ENCODE measurements at regions not wholly inside any gene's neighbourhood (a gene's known extent, or its start where the extent isn't known, plus 50 kb on each side); places are given as distances from the start of the nearest gene placed in this dataset.

- intact Hi-C loops (cut with micrococcal nuclease): no loop called here
- H3K4me3 Mint-ChIP-seq: no peak overlapping the region
- H3K27ac ChIP-seq (ENCODE audit: low read depth, low read length): no peak overlapping the region
- no peak overlapping the region for H3K27ac Mint-ChIP-seq
- CTCF ChIA-PET (ENCODE audit: partially characterized antibody): interaction anchor here (1.3 kb wide), 1 partner anchor 9 kb away, joined by 3 read pairs; no protein-coding TSS in a partner anchor
- H3K9me3 Mint-ChIP-seq: no peaks in the 10 kb centered on the region
- H3K4me1 ChIP-seq (ENCODE audit: insufficient read depth, low read length): no peaks in the 10 kb centered on the region
- no peak overlapping the region for H3K4me3 ChIP-seq (ENCODE audit: low read length in 2 of 2)
- H3K9me3 ChIP-seq (ENCODE audit: control insufficient read depth in 1 of 2, low read length in 2 of 2): no peaks in the 10 kb centered on the region
- H3K27me3 ChIP-seq (ENCODE audit: insufficient read depth, low read length): no peaks in the 10 kb centered on the region
- no peak for DNase-seq
- H3K27me3 Mint-ChIP-seq: no peaks in the 10 kb centered on the region
- no peaks in the 10 kb centered on the region for H3K36me3 ChIP-seq (ENCODE audit: insufficient read depth, low read length)
- no peaks in the 10 kb centered on the region for H3K4me1 Mint-ChIP-seq
- H3K36me3 Mint-ChIP-seq: no peaks in the 10 kb centered on the region
- POLR2A ChIA-PET (ENCODE audit: partially characterized antibody): no interaction called here
Observed at GRCh38 chr11:76607431-76607830, 63.1 kb downstream of the LRRC32 start.

DNA sequence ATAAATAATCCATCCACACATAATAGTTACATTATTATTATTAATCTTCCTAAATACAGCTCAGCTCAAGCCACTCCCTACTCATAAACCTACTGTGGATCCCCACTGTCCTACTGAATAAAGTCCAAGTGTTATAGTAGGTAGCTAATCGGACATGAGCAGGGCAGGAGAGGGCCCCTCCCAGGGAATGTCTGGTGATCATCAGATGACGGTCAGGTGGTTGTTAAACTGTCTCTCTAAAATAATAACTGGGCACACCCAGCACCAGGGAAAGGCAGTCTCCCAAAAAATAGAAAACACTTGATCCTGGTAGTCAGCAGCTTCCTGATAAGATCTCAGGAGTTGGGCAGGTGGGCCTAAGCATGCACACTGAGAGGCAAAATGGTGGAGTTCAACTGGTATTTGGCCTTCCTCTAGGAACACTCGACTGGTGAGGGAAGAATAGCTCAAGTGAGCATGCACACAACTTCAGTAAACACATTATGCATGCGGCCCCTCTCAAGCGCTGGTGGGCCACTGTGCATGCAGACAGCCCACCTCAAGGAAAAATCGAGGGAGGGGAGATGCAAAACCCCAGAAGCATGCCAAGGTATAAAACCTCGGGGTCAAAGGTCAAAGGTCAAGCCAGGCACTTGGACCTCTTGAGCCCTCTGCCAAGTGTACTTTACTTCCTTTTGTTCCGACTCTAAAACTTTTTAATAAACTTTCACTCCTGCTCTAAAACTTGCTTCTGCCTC lies 65.0 kb downstream of the LRRC32 start:
- H3K4me1 Mint-ChIP-seq: no peaks in the 10 kb centered on the region
- H3K9me3 Mint-ChIP-seq: no peaks in the 10 kb centered on the region
- CTCF ChIA-PET (ENCODE audit: partially characterized antibody): no interaction called here
- Histone ChIP-seq H3K4me3 (ENCODE audit: low read length in 2 of 2) (no peak overlapping the region), H3K4me1 (ENCODE audit: insufficient read depth, low read length) (no peaks in the 10 kb centered on the region), H3K27ac (ENCODE audit: low read depth, low read length) (no peak overlapping the region), H3K27me3 (ENCODE audit: insufficient read depth, low read length) (no peaks in the 10 kb centered on the region), H3K9me3 (ENCODE audit: control insufficient read depth in 1 of 2, low read length in 2 of 2) (no peaks in the 10 kb centered on the region), H3K36me3 (ENCODE audit: insufficient read depth, low read length) (no peaks in the 10 kb centered on the region)
- no peaks in the 10 kb centered on the region for H3K36me3 Mint-ChIP-seq
- no peak overlapping the region for H3K27ac Mint-ChIP-seq
- POLR2A ChIA-PET (ENCODE audit: partially characterized antibody): no interaction called here
- H3K4me3 Mint-ChIP-seq: no peak overlapping the region
- DNase-seq: no peak
- intact Hi-C loops (cut with micrococcal nuclease): no loop called here
- no peaks in the 10 kb centered on the region for H3K27me3 Mint-ChIP-seq

DNA sequence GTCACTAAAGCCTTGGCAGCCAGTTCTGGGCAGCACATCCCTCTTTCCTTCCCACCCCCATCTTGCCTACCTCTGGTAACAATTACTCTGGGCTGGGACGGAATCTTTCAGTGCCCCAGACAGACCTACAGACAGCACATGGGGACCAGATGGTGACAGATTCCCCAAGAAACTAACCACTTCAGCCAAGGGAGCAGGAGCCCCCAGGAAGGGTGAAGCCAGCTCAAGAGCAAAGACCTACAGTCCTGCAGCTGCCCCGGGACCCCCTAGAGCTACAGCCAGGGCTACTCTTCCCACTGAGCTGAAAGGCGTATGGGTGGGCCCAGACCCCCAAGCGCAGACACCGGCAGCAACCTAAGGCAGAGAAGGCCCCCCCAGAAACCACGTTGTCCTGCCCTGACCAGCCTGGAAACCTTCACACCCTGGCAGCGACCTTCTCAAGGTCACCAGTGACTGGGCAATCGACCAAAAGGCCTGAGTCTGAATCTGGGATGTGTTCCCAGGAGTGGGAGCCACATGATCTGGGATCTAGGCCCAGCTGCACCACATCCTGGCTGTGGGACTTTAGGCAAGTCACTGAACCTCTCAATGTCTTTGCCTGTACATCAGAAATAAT lies 65.8 kb downstream of the LRRC32 start:
- H3K27me3 Mint-ChIP-seq: no peaks in the 10 kb centered on the region
- ChIA-PET POLR2A (ENCODE audit: partially characterized antibody) (no interaction called here), CTCF (ENCODE audit: partially characterized antibody) (interaction anchor here (0.6 kb wide), 1 partner anchor 231 kb away, joined by 3 read pairs; no protein-coding TSS in a partner anchor)
- no peak overlapping the region for H3K4me3 Mint-ChIP-seq
- no peaks in the 10 kb centered on the region for H3K4me1 Mint-ChIP-seq
- H3K27ac Mint-ChIP-seq: no peak overlapping the region
- Histone ChIP-seq H3K9me3 (ENCODE audit: control insufficient read depth in 1 of 2, low read length in 2 of 2) (no peaks in the 10 kb centered on the region), H3K36me3 (ENCODE audit: insufficient read depth, low read length) (no peaks in the 10 kb centered on the region), H3K27me3 (ENCODE audit: insufficient read depth, low read length) (no peaks in the 10 kb centered on the region), H3K4me3 (ENCODE audit: low read length in 2 of 2) (no peak overlapping the region), H3K27ac (ENCODE audit: low read depth, low read length) (no peak overlapping the region), H3K4me1 (ENCODE audit: insufficient read depth, low read length) (no peaks in the 10 kb centered on the region)
- no peak for DNase-seq
- intact Hi-C loops (cut with micrococcal nuclease): no loop called here
- no peaks in the 10 kb centered on the region for H3K36me3 Mint-ChIP-seq
- H3K9me3 Mint-ChIP-seq: no peaks in the 10 kb centered on the region

GRCh38 chr11:76604081-76604625 lies 66.4 kb downstream of the LRRC32 start:
- POLR2A ChIA-PET (ENCODE audit: partially characterized antibody): no interaction called here
- Mint-ChIP-seq H3K9me3 (no peaks in the 10 kb centered on the region), H3K27ac (no peak overlapping the region), H3K27me3 (no peaks in the 10 kb centered on the region), H3K4me3 (no peak overlapping the region), H3K4me1 (no peaks in the 10 kb centered on the region), H3K36me3 (no peaks in the 10 kb centered on the region)
- no peak overlapping the region for H3K27ac ChIP-seq (ENCODE audit: low read depth, low read length)
- H3K27me3 ChIP-seq (ENCODE audit: insufficient read depth, low read length): no peaks in the 10 kb centered on the region
- no peaks in the 10 kb centered on the region for H3K9me3 ChIP-seq (ENCODE audit: control insufficient read depth in 1 of 2, low read length in 2 of 2)
- H3K4me3 ChIP-seq (ENCODE audit: low read length in 2 of 2): no peak overlapping the region
- CTCF ChIA-PET (ENCODE audit: partially characterized antibody): interaction anchor here (0.6 kb wide), 1 partner anchor 230 kb away, joined by 3 read pairs; no protein-coding TSS in a partner anchor
- no peak for DNase-seq
- intact Hi-C loops (cut with micrococcal nuclease): no loop called here
- no peaks in the 10 kb centered on the region for H3K4me1 ChIP-seq (ENCODE audit: insufficient read depth, low read length)
- no peaks in the 10 kb centered on the region for H3K36me3 ChIP-seq (ENCODE audit: insufficient read depth, low read length)

- H3K4me1 Mint-ChIP-seq: no peaks in the 10 kb centered on the region
- no peak overlapping the region for H3K27ac Mint-ChIP-seq
- POLR2A ChIA-PET (ENCODE audit: partially characterized antibody): no interaction called here
- H3K4me3 Mint-ChIP-seq: no peak overlapping the region
- Histone ChIP-seq H3K36me3 (ENCODE audit: insufficient read depth, low read length) (no peaks in the 10 kb centered on the region), H3K27ac (ENCODE audit: low read depth, low read length) (no peak overlapping the region), H3K27me3 (ENCODE audit: insufficient read depth, low read length) (no peaks in the 10 kb centered on the region), H3K4me3 (ENCODE audit: low read length in 2 of 2) (no peak overlapping the region), H3K9me3 (ENCODE audit: control insufficient read depth in 1 of 2, low read length in 2 of 2) (no peaks in the 10 kb centered on the region), H3K4me1 (ENCODE audit: insufficient read depth, low read length) (no peaks in the 10 kb centered on the region)
- CTCF ChIA-PET (ENCODE audit: partially characterized antibody): no interaction called here
- no peaks in the 10 kb centered on the region for H3K27me3 Mint-ChIP-seq
- DNase-seq: no peak
- no peaks in the 10 kb centered on the region for H3K9me3 Mint-ChIP-seq
- no peaks in the 10 kb centered on the region for H3K36me3 Mint-ChIP-seq
- intact Hi-C loops (cut with micrococcal nuclease): no loop called here
Observed at GRCh38 chr11:76603202-76603601, 67.3 kb downstream of the LRRC32 start.
